H9 (cell line): ENCODE measurements at regions not wholly inside any gene's neighbourhood (a gene's known extent, or its start where the extent isn't known, plus 50 kb on each side); places are given as distances from the start of the nearest gene placed in this dataset.

ENCODE experiments used
- DNase-seq: peaks from one replicate; pipeline ENCODE4 v3.0.0-alpha.2; 2017
- H2AFZ ChIP-seq: one replicate; pipeline ENCODE4 v1.6.1; 2013; ENCODE audit warnings: mild to moderate bottlenecking, low read length, control low read depth, moderate library complexity
- H2AK5ac ChIP-seq: 2 replicates; pipeline ENCODE4 v1.6.1; 2013; ENCODE audit warnings: low read length, control low read depth, mixed read lengths; ENCODE audit not compliant: insufficient read length
- H2BK120ac ChIP-seq: one replicate; pipeline ENCODE4 v1.6.1; 2013; ENCODE audit warnings: low read depth, mild to moderate bottlenecking, low read length, control low read depth, inconsistent platforms; ENCODE audit not compliant: poor library complexity, severe bottlenecking
- H2BK12ac ChIP-seq: 2 replicates; pipeline ENCODE4 v1.6.1; 2013; ENCODE audit warnings: low read length, control low read depth, mixed read lengths, low read depth; ENCODE audit not compliant: insufficient read length
- H2BK15ac ChIP-seq: 2 replicates; pipeline ENCODE4 v1.6.1; 2013; ENCODE audit warnings: low read depth, low read length, control low read depth
- H2BK20ac ChIP-seq: one replicate; pipeline ENCODE4 v1.6.1; 2013; ENCODE audit warnings: low read depth, mild to moderate bottlenecking, low read length, control low read depth, inconsistent platforms; ENCODE audit not compliant: poor library complexity, severe bottlenecking
- H2BK5ac ChIP-seq: 2 replicates; pipeline ENCODE4 v1.6.1; 2013; ENCODE audit warnings: low read length, control low read depth, mixed read lengths; ENCODE audit not compliant: insufficient read length
- H3K14ac ChIP-seq: 2 replicates; pipeline ENCODE4 v1.6.1; 2013; ENCODE audit warnings: low read length, control low read depth; ENCODE audit not compliant: insufficient read depth
- H3K18ac ChIP-seq: 2 replicates; pipeline ENCODE4 v1.6.1; 2013; ENCODE audit warnings: low read depth, mild to moderate bottlenecking, mixed read lengths, low read length, control low read depth; ENCODE audit not compliant: insufficient read length
- H3K23ac ChIP-seq: 2 replicates; pipeline ENCODE4 v1.6.1; 2013; ENCODE audit warnings: low read length, control low read depth, mixed read lengths, low read depth; ENCODE audit not compliant: insufficient read length
- H3K23me2 ChIP-seq: 2 replicates; pipeline ENCODE4 v1.6.1; 2013; ENCODE audit warnings: low read depth, mild to moderate bottlenecking, mixed read lengths, low read length, control low read depth; ENCODE audit not compliant: insufficient read length, poor library complexity, severe bottlenecking
- H3K27ac ChIP-seq: 2 replicates; pipeline ENCODE4 v1.5.1; 2013; ENCODE audit warnings: low read length, control low read depth, mixed read lengths, low read depth; ENCODE audit not compliant: insufficient read length
- H3K27me3 ChIP-seq: 2 replicates; pipeline ENCODE4 v1.6.1; 2013; ENCODE audit warnings: low read length, control low read depth, inconsistent platforms; ENCODE audit not compliant: insufficient read depth
- H3K4ac ChIP-seq: 2 replicates; pipeline ENCODE4 v1.6.1; 2013; ENCODE audit warnings: low read depth, mild to moderate bottlenecking, control low read depth, inconsistent platforms, low read length, moderate library complexity
- H3K4me1 ChIP-seq: 2 replicates; pipeline ENCODE4 v1.6.1; 2013; ENCODE audit warnings: low read length, control low read depth, inconsistent platforms; ENCODE audit not compliant: insufficient read depth
- H3K4me2 ChIP-seq: 2 replicates; pipeline ENCODE4 v1.6.1; 2013; ENCODE audit warnings: low read length, control low read depth, mixed read lengths; ENCODE audit not compliant: insufficient read length, insufficient read depth
- H3K56ac ChIP-seq: 2 replicates; pipeline ENCODE4 v1.6.1; 2013; ENCODE audit warnings: low read depth, mild to moderate bottlenecking, mixed read lengths, low read length, control low read depth; ENCODE audit not compliant: insufficient read length
- H3K79me1 ChIP-seq: 2 replicates; pipeline ENCODE4 v1.6.1; 2013; ENCODE audit warnings: low read depth, mild to moderate bottlenecking, moderate library complexity, low read length, control low read depth, inconsistent platforms; ENCODE audit not compliant: insufficient read depth, poor library complexity, severe bottlenecking
- H3K79me2 ChIP-seq: 2 replicates; pipeline ENCODE4 v1.6.1; 2013; ENCODE audit warnings: low read length, control low read depth, inconsistent platforms; ENCODE audit not compliant: insufficient read depth
- H3K9ac ChIP-seq: 2 replicates; pipeline ENCODE4 v1.6.1; 2013; ENCODE audit warnings: low read length, control low read depth, mixed read lengths; ENCODE audit not compliant: insufficient read length; ENCODE audit errors: extremely low read depth
- H3K9me3 ChIP-seq: one replicate; pipeline ENCODE4 v1.6.1; 2013; ENCODE audit warnings: low read depth, low read length, inconsistent platforms; ENCODE audit not compliant: control insufficient read depth
- H3T11ph ChIP-seq: one replicate; pipeline ENCODE4 v1.6.1; 2013; ENCODE audit warnings: mild to moderate bottlenecking, low read length, control low read depth, inconsistent platforms
- H4K20me1 ChIP-seq: one replicate; pipeline ENCODE4 v1.6.1; 2013; ENCODE audit not compliant: control insufficient read depth, insufficient read length, insufficient read depth
- H4K5ac ChIP-seq: 2 replicates; pipeline ENCODE4 v1.6.1; 2013; ENCODE audit warnings: low read depth, mild to moderate bottlenecking, mixed read lengths, low read length, control low read depth; ENCODE audit not compliant: insufficient read length
- H4K8ac ChIP-seq: replicated peaks from 2 replicates; pipeline ENCODE4 v1.6.1; 2013; ENCODE audit warnings: low read length, control low read depth, mixed read lengths, low read depth; ENCODE audit not compliant: insufficient read length
- H4K91ac ChIP-seq: 2 replicates; pipeline ENCODE4 v1.6.1; 2013; ENCODE audit warnings: low read depth, mild to moderate bottlenecking, moderate library complexity, mixed read lengths, low read length, control low read depth; ENCODE audit not compliant: insufficient read length
- H3K27ac Mint-ChIP-seq, 3 experiments: 2 replicates in 2 of 3; 3 replicates in 1 of 3; pipeline ENCODE4 v1.8.0; 2020 to 2021; ENCODE audit warnings: mixed read lengths in 3 of 3, mild to moderate bottlenecking in 1 of 3, moderate library complexity in 1 of 3
- H3K27me3 Mint-ChIP-seq: 2 replicates; pipeline ENCODE4 v1.8.0; 2021; ENCODE audit warnings: low read depth, mild to moderate bottlenecking, moderate library complexity, mixed read lengths
- H3K36me3 Mint-ChIP-seq, 3 experiments: 2 replicates in 2 of 3; 3 replicates in 1 of 3; pipeline ENCODE4 v1.8.0; 2020 to 2021; ENCODE audit warnings: low read depth in 3 of 3, mixed read lengths in 3 of 3; ENCODE audit not compliant: insufficient read depth in 1 of 3
- H3K4me1 Mint-ChIP-seq, 2 experiments: 2 replicates each; pipeline ENCODE4 v1.8.0; 2020; ENCODE audit warnings: mixed read lengths in 2 of 2
- H3K4me3 Mint-ChIP-seq, 2 experiments: 2 replicates in 1 of 2; 3 replicates in 1 of 2; pipeline ENCODE4 v1.8.0; 2020 to 2021; ENCODE audit warnings: mild to moderate bottlenecking in 2 of 2, mixed read lengths in 2 of 2, moderate library complexity in 1 of 2
- H3K9me3 Mint-ChIP-seq, 2 experiments: 2 replicates in 1 of 2; 3 replicates in 1 of 2; pipeline ENCODE4 v1.8.0; 2020; ENCODE audit warnings: mild to moderate bottlenecking in 2 of 2, mixed read lengths in 2 of 2, moderate library complexity in 1 of 2
- CTCF ChIP-seq: fragments of 200-600 bp; sonication (generic); conservative IDR thresholded peaks from 3 replicates; pipeline ENCODE4 v1.8.0; 2021; ENCODE audit warnings: antibody characterized with exemption, mild to moderate bottlenecking
- WGBS: extraction: QIAGEN DNeasy Blood & Tissue Kit; methylation state at CpG from one replicate; pipeline ENCODE4 v1.1.7; 2013; ENCODE audit warnings: missing lambda C conversion rate, low lambda C conversion rate, mixed read lengths; ENCODE audit not compliant: insufficient read length; ENCODE audit errors: extremely low coverage; 5-methylcytosine and 5-hydroxymethylcytosine counted together

- no peak overlapping the region for H2BK15ac ChIP-seq
- H3T11ph ChIP-seq: no peak overlapping the region
- H4K91ac ChIP-seq: no peak overlapping the region
- H3K4me1 Mint-ChIP-seq: peaks cover under 1 to 3% of the 10 kb centered on the region in 2 experiments; a peak in 3 of 4 replicates
- H4K20me1 ChIP-seq: no peaks in the 10 kb centered on the region
- no peaks in the 10 kb centered on the region for H3K4me1 ChIP-seq
- peaks cover 5% of the 10 kb centered on the region for H3K27me3 Mint-ChIP-seq
- no peak overlapping the region for H3K27ac ChIP-seq
- no peak overlapping the region for H4K8ac ChIP-seq
- no peaks in the 10 kb centered on the region for H3K79me1 ChIP-seq
- DNase-seq: no peak
- no peaks in the 10 kb centered on the region for H3K23me2 ChIP-seq
- H3K27me3 ChIP-seq: no peaks in the 10 kb centered on the region
- no peak for TF ChIP-seq CTCF
- no peak overlapping the region for H3K4me3 Mint-ChIP-seq
- H3K56ac ChIP-seq: no peak overlapping the region
- H2BK120ac ChIP-seq: no peak overlapping the region
- H4K5ac ChIP-seq: no peak overlapping the region
- no peak overlapping the region for H2AFZ ChIP-seq
- no peaks in the 10 kb centered on the region for H3K9me3 ChIP-seq
- H3K4me2 ChIP-seq: no peak overlapping the region
- H3K23ac ChIP-seq: no peak overlapping the region
- no peak overlapping the region for H3K9ac ChIP-seq
- H3K36me3 Mint-ChIP-seq: no peaks in the 10 kb centered on the region; a peak in 1 of 7 replicates
- H2BK12ac ChIP-seq: no peak overlapping the region
- no peak overlapping the region for H3K18ac ChIP-seq
- H2BK5ac ChIP-seq: no peak overlapping the region
- no peaks in the 10 kb centered on the region for H3K79me2 ChIP-seq
- WGBS: no CpG with 5 or more reads among the region's 3 CpGs
- no peaks in the 10 kb centered on the region for H3K9me3 Mint-ChIP-seq
- H3K14ac ChIP-seq: no peak overlapping the region
- no peak overlapping the region for H3K4ac ChIP-seq
- no peak overlapping the region for H2AK5ac ChIP-seq
- no peak overlapping the region for H3K27ac Mint-ChIP-seq
- H2BK20ac ChIP-seq: no peak overlapping the region
Observed at GRCh38 chr10:128258421-128258976, 132.3 kb upstream of the MKI67 start.
